HG02759 (cell line): ENCODE measurements at regions not wholly inside any gene's neighbourhood (a gene's known extent, or its start where the extent isn't known, plus 50 kb on each side); places are given as distances from the start of the nearest gene placed in this dataset.

ENCODE experiments used
- ATAC-seq: cut with Tn5 transposase; IDR thresholded peaks from one replicate; pipeline ENCODE4 v1.9.1; 2021; ENCODE audit warnings: mild to moderate bottlenecking, moderate library complexity; ENCODE audit not compliant: unreplicated experiment

DNA sequence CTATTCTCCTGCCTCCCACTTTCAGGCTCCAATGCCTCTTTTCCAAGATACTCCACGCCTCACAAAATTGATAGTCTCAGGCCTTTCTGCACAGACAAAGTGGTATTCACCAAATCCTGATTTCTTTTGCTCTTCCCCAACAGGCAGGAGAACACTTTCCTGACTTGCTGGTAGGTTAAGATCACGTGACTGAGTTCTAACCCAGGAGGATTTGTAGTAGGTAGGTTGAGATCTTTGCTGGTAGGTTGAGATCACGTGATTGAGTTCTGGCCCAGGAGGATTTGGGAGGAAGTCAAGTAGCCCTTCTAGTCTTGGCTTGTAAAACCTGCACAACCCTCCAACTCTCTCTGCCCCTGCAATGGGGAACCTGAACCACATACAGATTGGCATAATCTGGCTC, 741.5 kb downstream of the TYW1 start:
- ATAC-seq = no peak

DNA sequence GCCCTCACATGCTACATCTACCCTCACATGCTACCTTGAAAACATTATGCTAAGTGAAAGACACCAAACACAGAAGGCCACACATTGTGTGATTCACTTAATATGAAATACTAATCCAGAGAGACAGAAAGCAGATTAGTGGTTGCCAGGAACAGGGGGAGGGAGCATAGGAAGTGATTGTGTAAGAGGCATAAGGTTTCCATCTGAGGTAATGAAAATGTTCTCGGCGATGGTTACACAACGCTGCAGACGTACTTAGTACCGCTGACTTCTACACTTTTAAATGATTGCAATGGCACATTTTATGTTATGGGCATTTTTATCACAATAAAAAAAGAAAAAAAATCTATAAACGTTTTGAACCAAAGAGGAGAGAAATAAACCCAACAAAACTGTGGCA, 742.3 kb downstream of the TYW1 start:
- ATAC-seq = no peak

DNA sequence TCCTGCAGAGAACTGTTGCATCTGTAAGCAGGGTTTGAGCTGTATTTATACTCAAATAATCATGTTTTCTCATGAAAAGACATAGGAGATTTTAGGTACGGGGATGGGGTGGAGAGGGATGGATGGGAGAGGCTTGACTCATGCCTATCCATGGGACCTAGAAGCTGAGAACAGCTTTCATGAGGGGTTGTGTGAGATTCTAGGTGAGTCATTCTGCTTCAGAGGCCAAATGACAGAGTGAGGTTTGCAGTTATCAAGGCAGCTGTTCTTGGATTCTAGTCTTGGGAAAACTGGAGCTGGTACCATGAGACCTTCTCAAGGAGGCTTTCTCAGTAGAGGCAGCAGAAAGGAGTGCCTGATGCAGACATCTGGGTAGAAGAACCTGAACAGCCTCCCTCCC, 746.9 kb downstream of the TYW1 start:
- no peak for ATAC-seq

DNA sequence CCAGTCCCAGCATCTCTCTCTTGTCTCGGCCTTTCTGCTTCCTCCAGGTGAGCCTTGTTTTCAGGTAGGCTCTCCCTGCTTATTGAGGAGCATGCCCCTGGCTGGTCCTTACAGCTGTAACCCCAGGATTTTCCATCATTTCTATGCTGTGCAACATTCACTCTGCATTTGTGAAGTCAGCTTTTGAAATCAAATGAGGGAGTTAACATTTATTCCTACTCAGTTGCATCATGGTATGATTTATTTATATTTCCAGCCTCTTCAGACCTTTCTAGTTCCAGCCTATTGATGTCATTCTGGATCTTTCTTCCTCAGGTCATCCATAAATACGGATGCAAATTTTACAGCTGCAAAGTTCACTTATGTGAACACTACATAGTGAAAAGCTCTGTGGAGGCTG, 755.6 kb downstream of the TYW1 start:
- ATAC-seq = no peak

DNA sequence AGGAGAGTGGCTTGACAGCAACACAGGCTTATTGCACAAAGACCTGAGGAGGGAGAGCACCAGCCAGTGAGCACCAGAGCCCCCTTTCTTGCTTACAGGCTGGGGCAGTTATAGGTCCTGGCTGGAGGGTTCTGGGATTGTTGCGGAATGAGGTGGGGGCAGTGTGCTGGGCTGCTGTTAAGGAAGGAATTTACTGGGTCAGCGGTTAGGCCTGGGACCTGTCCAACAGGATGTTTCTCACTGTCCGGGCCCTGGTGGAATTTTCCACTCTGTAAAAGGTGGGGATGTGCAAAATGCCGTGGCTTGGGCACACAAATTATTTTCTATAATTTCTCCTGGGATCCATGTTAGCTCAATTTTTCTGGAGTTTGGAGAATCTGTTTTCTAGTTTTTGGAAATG, 757.3 kb downstream of the TYW1 start:
- ATAC-seq = no peak

DNA sequence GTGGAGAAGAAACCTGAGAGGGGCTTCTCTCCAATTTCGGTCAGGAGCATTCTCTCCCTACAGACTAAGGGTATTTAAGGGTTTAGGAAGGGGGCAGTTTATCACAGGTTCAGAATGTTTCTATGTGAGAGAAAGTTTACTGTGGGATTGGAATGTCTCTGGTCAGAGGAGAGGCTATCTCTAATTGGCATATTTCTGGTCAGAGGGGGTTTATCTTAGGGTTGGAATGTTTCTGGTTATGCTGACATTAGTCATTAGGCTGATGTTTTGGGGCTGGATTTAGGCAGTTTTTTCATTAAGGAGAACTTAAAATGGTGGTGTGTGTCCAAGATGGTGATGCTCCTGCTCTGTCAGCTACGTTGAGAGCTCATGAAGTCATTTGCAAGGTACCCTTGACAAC, 758.0 kb downstream of the TYW1 start:
- no peak for ATAC-seq

DNA sequence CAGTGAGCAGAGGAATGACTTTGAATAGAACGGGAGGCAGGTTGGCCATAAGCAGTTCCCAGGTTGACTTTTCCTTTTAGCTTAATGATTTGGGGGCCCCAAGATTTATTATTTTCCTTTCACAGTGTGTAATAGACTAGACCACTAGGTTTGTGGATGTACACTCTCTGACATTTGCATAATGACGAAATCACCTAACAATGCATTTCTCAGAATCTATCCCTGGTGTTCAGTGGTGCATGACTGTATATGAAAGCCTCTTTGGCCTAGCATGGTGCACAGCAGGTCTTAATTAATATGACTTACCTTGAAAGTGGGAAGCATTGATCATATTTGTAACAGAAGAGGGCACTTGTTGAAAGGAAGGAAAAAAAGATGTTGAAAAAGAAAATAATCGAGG, 761.9 kb downstream of the TYW1 start:
- no peak for ATAC-seq

DNA sequence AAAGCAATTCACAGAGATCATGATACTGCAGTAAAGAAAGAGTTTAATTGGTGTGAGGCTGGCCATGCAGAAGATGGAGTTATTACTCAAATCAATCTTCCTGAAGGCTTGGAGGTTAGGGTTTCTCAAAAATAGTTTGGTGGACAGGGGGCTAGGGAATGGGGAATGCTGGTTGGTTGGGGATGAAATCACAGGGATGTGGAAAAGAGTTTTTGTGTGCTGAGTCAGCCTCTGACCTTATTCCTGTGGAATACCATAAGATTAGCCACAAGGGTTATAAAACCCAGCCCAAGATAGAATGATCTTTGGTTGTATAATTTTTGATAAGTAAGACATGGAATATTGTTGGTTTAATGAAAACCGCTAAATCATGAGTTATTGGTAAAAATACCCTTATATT, 764.3 kb downstream of the TYW1 start:
- no peak for ATAC-seq

DNA sequence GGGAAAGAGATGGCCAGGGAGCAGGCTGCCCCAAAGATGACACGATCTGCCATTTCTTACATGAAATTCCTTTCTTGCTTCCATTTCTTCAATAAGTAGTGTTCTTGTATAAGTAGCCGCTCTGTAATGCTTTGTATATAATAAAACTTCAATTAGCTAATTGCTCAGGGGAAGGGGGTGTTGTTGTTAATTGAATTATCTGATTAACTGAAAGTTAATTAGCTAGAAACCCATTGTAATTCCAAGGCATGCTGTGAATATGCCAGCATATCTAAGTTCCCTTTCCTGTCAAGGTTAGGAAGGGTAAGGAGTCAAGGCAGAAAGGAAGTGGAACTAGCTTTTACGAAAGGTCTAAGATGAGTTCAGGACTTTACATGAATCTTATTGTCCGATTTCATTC, 765.9 kb downstream of the TYW1 start:
- no peak for ATAC-seq

DNA sequence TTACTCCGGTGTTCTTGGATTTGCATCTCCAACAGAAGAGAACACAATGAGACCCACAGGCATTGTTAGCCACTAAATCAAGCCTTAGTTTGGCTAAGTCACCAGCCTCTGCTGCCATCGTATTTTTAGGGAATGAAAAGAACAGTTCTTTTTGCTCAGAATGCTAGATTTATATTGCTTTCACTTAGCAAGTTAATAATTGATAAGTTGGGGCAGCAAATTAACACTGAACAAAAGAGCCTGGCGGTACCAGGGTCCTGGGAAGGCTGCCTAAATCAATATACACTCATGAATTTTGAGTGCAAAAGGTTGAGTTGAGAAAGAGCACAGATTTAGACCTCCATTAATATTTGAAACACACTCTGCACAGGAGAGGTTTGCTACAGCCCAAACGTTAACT, 767.7 kb downstream of the TYW1 start:
- no peak for ATAC-seq

DNA sequence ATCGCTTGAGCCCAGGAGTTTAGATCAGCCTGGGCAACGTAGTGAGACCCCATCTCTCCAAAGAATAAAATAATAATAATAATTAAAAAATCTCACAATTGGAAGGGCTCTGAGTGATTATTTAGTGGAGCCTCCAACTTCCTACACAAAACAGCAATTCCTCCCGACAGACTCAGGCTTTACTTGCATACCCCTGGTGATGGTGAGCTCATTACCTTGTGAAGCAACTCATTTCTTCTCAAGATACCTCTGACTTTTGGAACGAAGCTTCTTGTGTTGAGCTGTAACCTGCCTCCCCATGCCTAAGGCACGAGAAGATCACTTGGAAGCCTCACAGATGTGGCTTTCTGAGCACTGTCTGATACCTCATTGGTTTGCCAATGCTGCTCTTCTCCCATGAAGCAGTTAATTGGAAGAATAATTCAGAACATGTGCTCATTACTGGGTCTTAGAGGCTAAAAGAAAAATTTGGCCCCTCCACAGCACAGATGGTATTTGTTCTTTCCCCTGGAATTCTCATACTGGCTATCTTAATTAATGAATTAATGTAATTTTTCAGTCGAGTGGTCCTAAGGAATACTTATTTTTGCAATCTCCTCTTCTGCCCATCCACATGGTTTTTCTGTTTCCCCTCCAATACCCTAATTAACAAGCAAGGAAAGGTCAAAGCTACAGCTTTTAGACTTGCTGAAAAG, 769.0 kb downstream of the TYW1 start:
- no peak for ATAC-seq

DNA sequence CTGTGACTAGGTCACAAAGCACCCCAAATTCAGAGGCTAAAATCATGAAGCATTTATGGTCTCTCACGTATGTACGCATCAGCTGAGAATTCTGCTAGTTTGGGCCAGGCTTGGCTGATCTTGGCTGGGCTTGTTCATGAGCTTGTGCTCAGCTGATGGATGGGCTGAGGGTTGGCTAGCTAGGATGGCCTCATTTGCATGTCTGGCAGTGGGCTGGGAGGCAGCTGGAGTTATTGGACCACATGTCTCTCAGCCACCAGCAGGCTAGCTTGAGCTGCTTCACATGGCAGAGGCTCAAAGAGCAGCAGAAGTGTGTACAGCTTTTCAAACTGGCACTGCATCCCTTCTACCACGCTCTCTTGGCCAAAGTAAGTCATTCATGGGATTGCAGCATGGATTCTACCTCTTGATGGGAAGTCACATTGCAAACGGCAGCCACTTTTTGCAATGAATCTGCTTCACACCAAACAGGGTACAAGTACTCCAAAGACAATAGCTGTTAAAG, 770.3 kb downstream of the TYW1 start:
- no peak for ATAC-seq

DNA sequence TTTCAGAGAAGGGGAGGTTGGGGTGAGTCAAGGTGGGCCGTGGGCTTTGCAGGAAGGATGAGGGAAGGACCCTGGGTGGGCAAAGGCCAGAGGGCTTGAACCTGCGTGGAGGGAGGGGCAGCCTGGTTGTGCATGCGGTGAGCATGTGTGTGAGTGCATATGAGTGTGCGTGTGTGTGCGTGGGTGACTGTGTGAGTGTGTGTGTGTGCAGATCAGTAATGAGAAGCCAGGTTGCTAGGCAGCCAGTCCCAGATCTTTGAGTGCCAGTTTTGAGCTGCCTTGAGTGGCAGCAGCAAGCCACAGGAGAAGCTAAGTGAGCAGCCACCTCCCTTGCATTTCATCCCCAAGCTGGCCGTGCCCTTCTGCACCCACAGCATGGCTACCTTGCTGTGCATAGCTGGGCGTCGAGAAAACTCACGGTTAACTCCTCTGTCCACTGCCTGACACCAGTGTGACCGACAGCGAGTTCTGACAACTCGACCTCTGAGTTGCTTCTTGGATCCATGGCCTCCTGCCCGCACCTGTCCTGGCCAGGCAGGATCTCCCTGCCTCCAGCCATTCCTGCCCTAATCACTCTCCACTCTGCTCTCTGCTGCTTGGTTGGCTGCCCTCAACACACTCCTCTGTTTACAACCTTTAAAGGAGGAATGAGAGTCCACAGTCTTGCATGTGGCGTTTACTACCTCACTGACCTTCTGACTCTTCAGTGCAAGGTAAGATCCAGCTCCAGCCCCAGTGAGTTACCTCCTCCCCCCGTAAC, 775.4 kb downstream of the TYW1 start:
- no peak for ATAC-seq

DNA sequence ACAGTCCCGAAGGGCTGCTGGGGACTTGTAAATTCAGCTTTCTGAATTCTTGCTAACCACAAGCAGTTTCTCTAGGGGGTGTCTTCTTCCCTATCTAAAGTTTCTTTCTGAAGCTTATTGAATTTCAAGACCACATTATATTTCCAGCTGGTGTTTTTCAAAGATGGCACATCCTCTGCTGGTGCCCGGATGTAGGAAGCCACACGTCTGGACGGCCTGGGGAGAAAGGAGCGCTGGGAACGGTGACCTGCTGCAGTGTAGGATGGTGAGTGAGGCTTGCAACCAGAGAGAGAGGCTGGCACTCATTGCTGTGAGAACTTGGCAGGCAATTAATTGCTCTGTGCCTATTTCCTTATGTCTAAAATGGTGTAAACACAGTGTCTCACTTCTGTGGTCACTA, 776.4 kb downstream of the TYW1 start:
- ATAC-seq = no peak

DNA sequence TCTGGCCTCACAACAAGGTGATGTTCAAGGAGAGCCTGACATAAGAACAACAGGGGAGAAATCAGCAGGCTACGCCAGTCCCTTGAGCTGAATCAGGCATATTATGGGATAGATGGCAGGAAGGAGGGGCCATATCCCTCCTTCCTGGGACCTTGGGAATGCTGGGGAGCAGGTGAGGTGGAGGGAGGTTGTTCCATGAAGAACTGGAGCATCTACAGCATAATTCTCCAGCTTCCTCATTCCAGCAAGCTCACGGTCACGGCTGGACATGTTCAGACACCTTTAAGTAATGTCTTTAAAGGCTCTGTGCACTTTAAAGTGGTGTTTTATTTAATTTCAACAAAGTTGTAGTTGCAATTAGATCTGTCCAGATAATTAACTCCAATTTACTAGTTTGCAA, 780.5 kb downstream of the TYW1 start:
- ATAC-seq = no peak

DNA sequence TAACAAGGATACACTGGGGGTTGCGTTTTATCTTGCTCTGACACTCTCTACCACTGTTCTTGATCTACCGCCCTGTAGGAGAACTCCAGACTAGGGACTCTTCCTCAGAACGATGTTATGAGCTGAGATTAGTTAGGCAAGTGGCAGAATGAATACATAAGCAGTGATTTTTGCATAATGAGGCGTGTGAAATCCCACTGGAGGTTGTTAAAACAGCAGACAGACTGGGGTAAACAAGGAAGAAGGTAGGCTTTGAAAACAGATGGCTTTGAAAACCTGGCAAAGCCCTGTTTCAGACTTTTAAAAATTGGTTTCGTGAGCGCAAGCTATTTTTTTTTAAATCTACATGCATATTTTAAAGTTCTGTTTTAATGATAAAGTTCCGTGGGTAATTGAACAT, 785.2 kb downstream of the TYW1 start:
- ATAC-seq = no peak

DNA sequence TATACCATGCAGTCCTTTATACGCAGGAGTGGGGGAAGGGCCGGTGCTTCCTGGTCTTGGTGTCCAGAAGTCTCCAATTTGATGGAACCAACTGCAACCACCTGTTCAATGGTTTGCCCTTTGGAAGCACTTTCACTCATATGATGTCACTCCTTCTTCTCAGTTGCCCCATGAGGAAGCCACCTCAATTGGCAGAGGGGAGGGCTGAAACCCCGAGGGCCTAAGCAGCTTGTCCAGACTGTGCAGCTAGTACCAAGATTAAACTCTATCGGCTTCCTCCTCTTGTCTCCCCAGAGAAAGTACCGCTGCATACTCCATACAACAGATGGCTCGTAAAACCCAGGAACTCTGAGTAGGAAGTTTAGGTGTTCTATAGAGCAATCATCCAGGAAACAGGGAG, 789.4 kb downstream of the TYW1 start:
- no peak for ATAC-seq

DNA sequence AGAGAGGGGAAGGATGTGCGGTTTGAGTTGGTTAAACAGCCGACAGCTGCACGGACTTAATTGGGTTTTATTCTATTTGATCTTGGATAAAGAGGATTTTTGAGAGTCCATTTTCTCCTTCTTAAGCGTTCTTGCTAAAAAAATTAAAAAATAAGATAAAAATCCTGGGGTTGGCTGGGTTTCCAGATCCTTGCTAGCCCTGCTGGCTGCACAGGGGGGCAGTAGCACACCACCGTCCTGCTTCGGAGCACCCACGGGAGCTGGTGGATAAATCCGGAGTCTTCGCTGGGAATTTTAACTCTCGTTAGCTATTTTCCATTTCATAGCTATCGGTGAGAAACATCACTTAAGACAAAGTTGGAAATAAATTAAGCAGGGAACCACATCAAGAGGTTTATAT, 792.0 kb downstream of the TYW1 start:
- no peak for ATAC-seq

DNA sequence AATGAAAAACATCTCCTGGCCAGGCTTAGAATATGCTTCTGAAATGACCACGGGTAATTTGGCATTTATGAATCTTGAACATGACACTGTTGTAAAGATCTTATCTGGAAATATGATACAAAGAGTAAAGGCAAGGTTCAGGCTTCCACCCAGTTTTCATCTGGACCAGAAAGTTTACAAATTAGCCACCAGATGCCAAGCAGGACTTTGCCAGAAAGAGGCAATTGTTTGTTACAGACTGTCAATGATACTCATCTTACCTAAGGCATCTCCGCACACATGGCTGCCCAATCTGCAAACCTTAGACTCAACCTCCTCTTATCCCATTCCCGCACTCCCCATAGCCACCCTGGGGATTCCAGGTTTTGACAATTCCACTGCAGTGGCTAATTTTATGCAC, 795.3 kb downstream of the TYW1 start:
- ATAC-seq = no peak

DNA sequence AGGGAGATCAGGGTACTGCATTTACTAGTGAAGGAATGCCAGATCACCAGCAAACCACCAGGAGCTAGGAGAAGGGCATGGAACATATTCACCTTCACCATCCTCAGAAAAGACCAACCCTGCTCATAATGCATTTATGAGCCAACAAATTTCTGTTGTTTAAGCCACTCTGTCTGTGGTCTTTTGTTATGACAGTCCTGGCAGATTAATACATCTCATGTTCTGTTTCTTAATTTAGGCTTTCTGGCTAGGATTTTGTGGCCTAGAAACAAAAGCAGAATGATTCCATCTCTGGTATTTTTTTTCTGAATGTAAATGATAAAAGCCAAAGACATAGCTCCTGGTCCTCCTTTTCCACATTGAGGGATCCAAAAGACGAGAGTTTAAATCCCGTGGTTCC, 797.9 kb downstream of the TYW1 start:
- no peak for ATAC-seq

DNA sequence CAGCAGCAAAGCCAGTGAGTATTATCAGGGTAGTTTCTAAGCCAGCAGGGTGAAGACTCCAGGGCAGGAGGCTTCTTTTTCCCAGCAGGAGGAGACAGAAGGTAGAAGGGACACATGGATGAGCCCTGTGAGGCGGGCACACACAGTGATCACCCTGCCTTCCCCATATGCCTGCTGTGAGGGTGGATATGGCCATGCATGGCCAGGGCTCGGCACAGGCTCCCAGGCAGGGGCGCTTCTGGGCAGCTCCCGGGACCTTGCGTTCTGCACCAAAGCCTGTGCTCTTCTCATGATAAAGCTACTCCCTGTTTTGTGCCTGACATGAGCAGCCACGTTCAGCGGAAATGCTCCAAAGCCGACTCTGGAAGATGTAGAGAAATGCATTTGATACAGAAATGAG, 807.2 kb downstream of the TYW1 start:
- ATAC-seq = no peak

DNA sequence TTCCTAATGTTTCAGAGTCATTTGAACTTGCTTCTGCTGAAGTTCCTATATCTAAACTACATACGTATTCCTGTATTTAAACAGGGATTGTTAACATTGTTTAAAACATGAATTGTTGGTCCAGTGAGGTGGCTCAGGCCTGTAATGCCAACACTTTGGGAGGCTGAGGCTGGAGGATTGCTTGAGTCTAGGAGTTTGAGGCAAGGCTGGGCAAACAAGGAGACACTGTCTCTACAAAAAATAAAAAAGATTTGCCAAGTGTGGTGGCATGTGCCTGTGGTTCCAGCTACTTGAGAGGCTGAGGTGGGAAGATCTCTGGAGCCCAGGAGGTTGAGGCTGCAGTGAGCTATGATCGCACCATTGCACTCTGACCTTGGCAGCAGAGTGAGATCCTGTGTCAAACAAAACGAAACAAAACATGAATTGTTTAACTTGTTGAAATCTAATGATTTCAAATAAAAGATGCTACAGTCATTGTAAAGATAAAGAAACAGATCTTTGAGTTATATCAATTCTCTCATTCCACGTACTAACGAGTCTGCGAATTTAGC, 809.4 kb downstream of the TYW1 start:
- no peak for ATAC-seq
